ENCODE measurements at regions not wholly inside any gene's neighbourhood (a gene's known extent, or its start where the extent isn't known, plus 50 kb on each side); places are given as distances from the start of the nearest gene placed in this dataset.

DNA sequence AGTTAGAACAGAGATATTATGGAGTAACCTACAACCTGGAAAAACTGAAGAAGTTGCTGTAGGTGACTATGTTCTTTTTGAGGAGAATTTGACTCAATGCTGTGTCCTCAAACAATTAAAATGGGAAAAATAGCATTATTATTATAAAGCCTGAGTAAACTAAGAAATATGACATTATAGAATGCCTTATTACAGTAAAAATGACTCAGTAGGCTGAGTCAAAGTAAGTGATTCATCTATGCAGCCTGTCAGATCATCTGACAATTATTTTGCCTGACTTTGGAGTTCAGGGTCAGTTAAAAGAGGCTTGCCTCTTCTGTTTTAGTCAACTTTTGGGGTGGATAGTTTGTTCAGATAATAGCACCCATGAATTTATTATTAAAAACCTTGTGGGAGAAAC, 150.8 kb upstream of the PTGFR start:
- Histone ChIP-seq H3K9ac (ENCODE audit: low read depth in 2 of 2, low read length in 2 of 2) (no peak overlapping the region), H3K27ac (no peak overlapping the region), H3K4me1 (no peaks in the 10 kb centered on the region), H3K9me3 (no peaks in the 10 kb centered on the region), H3K36me3 (no peaks in the 10 kb centered on the region), H3K4me3 (no peak overlapping the region), H3K27me3 (no peaks in the 10 kb centered on the region)
- intact Hi-C loops (cut with DNase I), result no loop called here
- no peak for TF ChIP-seq CTCF (IDR thresholded peaks at IDR 0.05)
- DNase-seq, result no peak

DNA sequence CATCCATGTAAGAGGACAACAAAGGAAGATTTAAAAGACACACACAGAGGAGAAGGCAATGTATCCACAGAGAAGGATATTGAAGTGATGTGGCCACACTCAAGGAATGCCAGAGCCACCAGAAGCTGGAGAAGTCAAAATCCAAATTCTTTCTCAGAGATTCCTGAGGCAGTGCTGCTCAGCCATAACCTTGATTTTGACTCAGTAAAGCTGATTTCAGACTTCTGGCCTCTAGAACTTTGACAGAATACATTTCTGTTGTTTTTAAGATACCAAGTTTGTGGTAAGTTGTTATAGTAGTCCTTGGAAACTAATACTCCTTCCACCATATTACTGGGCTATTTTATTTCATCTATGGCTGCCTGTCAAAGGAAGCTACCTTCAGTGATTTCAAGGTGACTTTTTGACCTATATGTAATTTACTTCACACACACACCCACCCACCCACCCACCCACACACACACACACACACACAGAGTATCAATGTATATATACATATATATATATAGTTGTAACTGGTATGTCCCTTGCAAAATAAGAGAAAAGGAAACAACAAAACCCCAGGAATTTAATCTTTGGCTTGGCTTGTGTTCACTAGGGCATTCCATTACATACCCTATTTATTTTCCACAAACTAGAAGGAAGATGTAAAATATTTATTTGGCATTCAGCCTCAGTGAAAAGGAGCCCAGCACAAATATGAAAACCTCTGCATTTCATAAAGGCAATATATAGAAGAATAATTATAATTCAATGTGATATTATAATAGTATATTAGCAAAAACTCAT, 142.1 kb upstream of the PTGFR start:
- Histone ChIP-seq H3K27me3 (no peaks in the 10 kb centered on the region), H3K9ac (ENCODE audit: low read depth in 2 of 2, low read length in 2 of 2) (no peak overlapping the region), H3K36me3 (no peaks in the 10 kb centered on the region), H3K27ac (no peak overlapping the region), H3K4me3 (no peak overlapping the region), H3K4me1 (no peaks in the 10 kb centered on the region), H3K9me3 (no peaks in the 10 kb centered on the region)
- DNase-seq, result no peak
- intact Hi-C loops (cut with DNase I), result no loop called here
- no peak for TF ChIP-seq CTCF (IDR thresholded peaks at IDR 0.05)

- no peak overlapping the region for H3K9ac ChIP-seq (ENCODE audit: low read depth in 2 of 2, low read length in 2 of 2)
- no peaks in the 10 kb centered on the region for H3K27me3 ChIP-seq
- no peak overlapping the region for H3K4me3 ChIP-seq
- intact Hi-C loops (cut with DNase I), result no loop called here
- TF ChIP-seq CTCF (IDR thresholded peaks at IDR 0.05), result no peak
- no peak overlapping the region for H3K27ac ChIP-seq
- no peak for DNase-seq
- H3K4me1 ChIP-seq, result no peaks in the 10 kb centered on the region
- H3K36me3 ChIP-seq, result no peaks in the 10 kb centered on the region
- H3K9me3 ChIP-seq, result no peaks in the 10 kb centered on the region
Observed at GRCh38 chr1:78351551-78352216, 139.1 kb upstream of the PTGFR start.

DNA sequence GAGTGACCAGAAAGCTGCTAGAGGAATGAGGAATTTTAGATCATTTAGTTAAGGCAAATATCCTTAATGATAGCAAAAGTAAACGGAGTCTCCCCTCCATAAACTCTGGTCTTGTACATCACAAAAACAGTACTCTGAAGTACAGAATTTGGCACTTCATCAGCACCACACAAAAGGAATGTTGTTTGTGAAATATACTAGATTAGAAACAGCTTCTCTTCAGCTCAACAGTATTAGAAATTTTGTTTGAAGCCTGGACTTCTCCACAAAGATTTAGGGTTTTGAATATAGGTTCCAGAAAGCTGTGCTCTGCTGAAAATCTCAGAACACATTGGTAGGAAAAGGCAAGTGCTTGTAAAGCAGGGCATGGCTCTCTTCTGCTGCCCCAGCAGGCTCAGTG, 135.1 kb upstream of the PTGFR start:
- Histone ChIP-seq H3K36me3 (no peaks in the 10 kb centered on the region), H3K4me1 (no peaks in the 10 kb centered on the region), H3K9ac (ENCODE audit: low read depth in 2 of 2, low read length in 2 of 2) (no peak overlapping the region), H3K9me3 (no peaks in the 10 kb centered on the region), H3K27ac (no peak overlapping the region), H3K4me3 (no peak overlapping the region), H3K27me3 (no peaks in the 10 kb centered on the region)
- intact Hi-C loops (cut with DNase I), result no loop called here
- no peak for TF ChIP-seq CTCF (IDR thresholded peaks at IDR 0.05)
- DNase-seq, result no peak

DNA sequence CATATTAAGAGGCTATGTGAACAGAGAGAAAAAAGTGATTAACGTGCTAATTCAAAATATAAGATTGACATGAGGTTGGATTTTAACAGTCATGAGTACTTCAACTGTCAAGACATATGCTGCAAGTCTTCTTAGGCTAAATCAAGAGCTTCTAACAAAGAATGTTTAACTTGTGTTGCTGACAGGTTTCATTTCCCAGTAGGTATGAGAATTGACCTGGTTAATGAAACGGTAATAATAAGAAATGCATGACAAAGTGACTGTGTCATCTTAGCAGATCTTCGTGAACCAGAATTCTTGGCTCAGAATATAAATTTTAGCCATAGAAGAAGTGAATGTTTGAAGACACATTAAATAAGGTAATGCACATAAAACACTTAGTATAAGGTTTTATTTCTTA, 132.6 kb upstream of the PTGFR start:
- no peak overlapping the region for H3K9ac ChIP-seq (ENCODE audit: low read depth in 2 of 2, low read length in 2 of 2)
- no peak for TF ChIP-seq CTCF (IDR thresholded peaks at IDR 0.05)
- H3K27ac ChIP-seq, result no peak overlapping the region
- DNase-seq, result no peak
- no peaks in the 10 kb centered on the region for H3K9me3 ChIP-seq
- no peaks in the 10 kb centered on the region for H3K4me1 ChIP-seq
- no peaks in the 10 kb centered on the region for H3K36me3 ChIP-seq
- no peak overlapping the region for H3K4me3 ChIP-seq
- H3K27me3 ChIP-seq, result no peaks in the 10 kb centered on the region
- intact Hi-C loops (cut with DNase I), result no loop called here
